Inflammatory macrophage treated with lipopolysaccharide for 4 hours (primary cell): ENCODE measurements at regions not wholly inside any gene's neighbourhood (a gene's known extent, or its start where the extent isn't known, plus 50 kb on each side); places are given as distances from the start of the nearest gene placed in this dataset.
"Not testable (repeated sequence)": the region's sequence is repeated elsewhere in the genome, so short reads cannot be mapped to it uniquely, and the experiment has no call there.

Experiments used
- DNase-seq: peaks from one replicate; pipeline ENCODE4 v3.0.0-alpha.2; 2020

- DNase-seq, result no peak
Measured at GRCh38 chr12:83793616-83794015, 1106.9 kb downstream of the TMTC2 start.

- DNase-seq, result no peak
Measured at GRCh38 chr12:83784298-83784890, 1097.7 kb downstream of the TMTC2 start.

GRCh38 chr12:83779526-83779925 is 1092.8 kb downstream of the TMTC2 start:
- no peak for DNase-seq

GRCh38 chr12:83769151-83769550 is 1082.4 kb downstream of the TMTC2 start:
- DNase-seq, result no peak

GRCh38 chr12:83767723-83768122 is 1081.0 kb downstream of the TMTC2 start:
- no peak for DNase-seq

- no peak for DNase-seq
Measured at GRCh38 chr12:83763425-83763824, 1076.7 kb downstream of the TMTC2 start.

GRCh38 chr12:83759906-83760305 is 1073.2 kb downstream of the TMTC2 start:
- no peak for DNase-seq

GRCh38 chr12:83758888-83759631 is 1072.4 kb downstream of the TMTC2 start:
- no peak for DNase-seq

GRCh38 chr12:83753904-83754303 is 1067.2 kb downstream of the TMTC2 start:
- DNase-seq, result no peak

- DNase-seq, result no peak
Measured at GRCh38 chr12:83753205-83753604, 1066.5 kb downstream of the TMTC2 start.

- DNase-seq, result no peak
Measured at GRCh38 chr12:83739607-83740006, 1052.9 kb downstream of the TMTC2 start.

- no peak for DNase-seq
Measured at GRCh38 chr12:83710851-83711250, 1024.1 kb downstream of the TMTC2 start.

- no peak for DNase-seq
Measured at GRCh38 chr12:83709899-83710298, 1023.2 kb downstream of the TMTC2 start.

GRCh38 chr12:83700838-83701237 is 1014.1 kb downstream of the TMTC2 start:
- no peak for DNase-seq

- not testable (repeated sequence) for DNase-seq
Measured at GRCh38 chr12:83696311-83696710, 1009.6 kb downstream of the TMTC2 start.

- no peak for DNase-seq
Measured at GRCh38 chr12:83691730-83692129, 1005.0 kb downstream of the TMTC2 start.

GRCh38 chr12:83690465-83690864 is 1003.8 kb downstream of the TMTC2 start:
- DNase-seq, result no peak

- no peak for DNase-seq
Measured at GRCh38 chr12:83689333-83689732, 1002.6 kb downstream of the TMTC2 start.

GRCh38 chr12:83676781-83677295 is 990.1 kb downstream of the TMTC2 start:
- no peak for DNase-seq

GRCh38 chr12:83666690-83667089 is 980.0 kb downstream of the TMTC2 start:
- no peak for DNase-seq

- no peak for DNase-seq
Measured at GRCh38 chr12:83665634-83666218, 979.0 kb downstream of the TMTC2 start.

- DNase-seq, result no peak
Measured at GRCh38 chr12:83664650-83665049, 977.9 kb downstream of the TMTC2 start.

GRCh38 chr12:83660727-83661358 is 974.1 kb downstream of the TMTC2 start:
- DNase-seq, result no peak

- no peak for DNase-seq
Measured at GRCh38 chr12:83659321-83659720, 972.6 kb downstream of the TMTC2 start.
